ENCODE measurements at regions not wholly inside any gene's neighbourhood (a gene's known extent, or its start where the extent isn't known, plus 50 kb on each side); places are given as distances from the start of the nearest gene placed in this dataset.

DNA sequence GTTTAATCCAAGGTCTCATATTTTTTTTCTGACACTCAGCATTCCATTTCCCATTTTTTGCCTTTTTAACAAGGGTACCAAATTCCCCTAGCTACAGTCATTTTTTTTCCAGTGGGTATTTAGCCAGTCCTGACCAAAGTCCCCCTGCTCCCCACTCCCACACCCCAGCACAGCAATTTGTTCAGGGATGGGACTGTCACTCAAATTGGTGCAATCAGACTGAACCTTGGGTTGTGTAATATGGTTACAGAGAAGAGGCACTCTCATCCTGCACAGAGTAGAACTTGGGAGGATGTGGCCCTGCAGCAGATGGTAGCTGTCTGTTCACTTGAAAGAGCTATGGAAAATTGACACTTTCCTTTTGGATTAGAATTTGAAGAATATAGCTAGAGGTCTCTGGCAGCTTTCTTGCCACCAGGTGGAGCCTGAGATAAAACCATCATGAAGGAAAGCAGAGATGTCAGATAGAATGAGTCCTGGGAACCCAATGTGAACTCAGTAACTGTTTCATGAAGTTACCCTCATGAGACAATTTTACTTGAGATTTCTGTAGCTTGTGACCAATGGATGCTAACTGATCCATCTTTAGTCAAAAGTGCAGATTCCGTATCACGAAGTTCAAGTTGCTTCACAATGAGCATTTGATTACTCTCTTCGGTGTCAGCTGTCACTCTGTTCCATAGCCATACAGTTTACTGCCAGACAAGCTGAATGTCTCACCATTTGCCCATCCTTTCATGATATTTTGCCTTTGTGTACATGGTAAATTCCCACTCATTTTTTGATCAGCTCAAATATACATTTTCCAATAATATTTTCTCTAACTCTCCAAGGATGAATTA lies 394.0 kb upstream of the SYT1 start:
- Histone ChIP-seq H4K20me1 (ENCODE audit: insufficient read depth, low read length) (no peaks in the 10 kb centered on the region), H3K23ac (ENCODE audit: low read depth, low read length) (no peak overlapping the region), H2BK5ac (ENCODE audit: low read depth, low read length, poor library complexity, severe bottlenecking) (no peak overlapping the region), H3K27me3 (ENCODE audit: control insufficient read depth, insufficient read depth, low read length) (no peaks in the 10 kb centered on the region), H3K4me1 (ENCODE audit: control insufficient read depth, insufficient read depth, low read length) (no peaks in the 10 kb centered on the region), H3K4me2 (ENCODE audit: low read depth, low read length) (no peak overlapping the region), H3K9me1 (ENCODE audit: insufficient read depth, low read length) (no peaks in the 10 kb centered on the region), H3K36me3 (ENCODE audit: control insufficient read depth, insufficient read depth, low read length) (no peaks in the 10 kb centered on the region), H3K4me3 (ENCODE audit: insufficient read depth, low read depth, low read length) (no peak overlapping the region), H3K14ac (replicated peaks; ENCODE audit: low read depth, low read length) (no peak overlapping the region), H2AK5ac (ENCODE audit: low read depth, low read length) (no peak overlapping the region), H3K9ac (ENCODE audit: low read depth, low read length) (no peak overlapping the region), H3K18ac (ENCODE audit: low read depth, low read length) (no peak overlapping the region), H3K56ac (ENCODE audit: extremely low read depth, insufficient read depth, low read length) (no peak overlapping the region), H3K9me3 (ENCODE audit: control insufficient read depth, insufficient read depth, low read length) (no peaks in the 10 kb centered on the region), H3K27ac (ENCODE audit: insufficient read depth, low read length) (no peak overlapping the region), H4K5ac (ENCODE audit: low read depth, low read length) (no peak overlapping the region), H2BK120ac (ENCODE audit: low read depth, low read length) (no peak overlapping the region), H2BK15ac (ENCODE audit: low read depth, low read length) (no peak overlapping the region), H4K8ac (ENCODE audit: low read depth in 2 of 2, low read length in 2 of 2) (no peak overlapping the region), H3K4ac (ENCODE audit: low read depth, low read length) (no peak overlapping the region), H2AFZ (replicated peaks; ENCODE audit: low read length, poor library complexity) (no peak overlapping the region), H4K91ac (ENCODE audit: insufficient read depth, low read depth, low read length) (no peak overlapping the region), H2BK20ac (ENCODE audit: low read depth, low read length) (no peak overlapping the region), H3K79me1 (ENCODE audit: low read depth in 1 of 2, low read length in 2 of 2) (no peaks in the 10 kb centered on the region), H2AK9ac (replicated peaks; ENCODE audit: low read depth, low read length, poor library complexity) (no peak overlapping the region)
- ATAC-seq (ENCODE audit: low read depth): peak; percentile 74
- in situ Hi-C loops (cut with MboI; ENCODE audit: low sequenced_read_pairs): no loop called here
- peak; percentile 60 for DNase-seq
- BruUV-seq (replicated peaks): no TSS peak
- dilution Hi-C loops (cut with HindIII; ENCODE audit: low sequenced_read_pairs, unreplicated experiment): no loop called here
- intact Hi-C loops (cut with micrococcal nuclease): loop anchor here (1.0 to 5.0 kb wide), 5 partner anchors 392 to 904 kb away; partner anchors contain the start of gene SYT1
- 100% methylated on average over 1 of the region's 3 CpGs; no CpG with 5 or more reads in 1 of the 2 experiments for WGBS, 2 experiments (ENCODE audit: extremely low coverage in 2 of 2, insufficient read length in 1 of 2)
- POLR2A ChIA-PET (ENCODE audit: unreplicated experiment): no interaction called here
- CTCF ChIA-PET: interaction anchor here (0.6 to 1.5 kb wide), 10 partner anchors 12 to 704 kb away, joined by 3 to 9 read pairs (median 3); no protein-coding TSS in a partner anchor
- TF ChIP-seq ELK1 (IDR thresholded peaks at IDR 0.05; ENCODE audit: borderline replicate concordance, low read depth, low read length) (no peak), SMC3 (IDR thresholded peaks at IDR 0.05; ENCODE audit: low read depth, low read length) (peak; percentile 84), RAD21 (IDR thresholded peaks at IDR 0.05; ENCODE audit: low read length) (peak; percentile 70), MAFK (IDR thresholded peaks at IDR 0.05; ENCODE audit: low read depth, low read length) (no peak), FOS (IDR thresholded peaks at IDR 0.05; ENCODE audit: low read depth, low read length) (no peak), CTCF (conservative IDR thresholded peaks at IDR 0.05; ENCODE audit: low read depth, low read length) (peak; percentile 70)
